GM12864 (cell line): ENCODE measurements at regions not wholly inside any gene's neighbourhood (a gene's known extent, or its start where the extent isn't known, plus 50 kb on each side); places are given as distances from the start of the nearest gene placed in this dataset.

Source experiments
- DNase-seq: peaks from one replicate; pipeline ENCODE4 v3.0.0-alpha.2; 2011; ENCODE audit warnings: low read depth
- H3K4me3 ChIP-seq: 2 replicates; pipeline ENCODE4 v1.5.1; 2011; ENCODE audit warnings: mild to moderate bottlenecking, low read depth, low read length, control low read depth
- CTCF ChIP-seq: IDR thresholded peaks from 2 replicates; pipeline ENCODE4 v1.5.1; 2011; ENCODE audit warnings: low read depth, mild to moderate bottlenecking, moderate library complexity, low read length, control low read depth, inconsistent platforms; ENCODE audit errors: missing control alignments

GRCh38 chr2:149727927-149728326 is 140.4 kb upstream of the MMADHC start:
- H3K4me3 ChIP-seq, result no peak overlapping the region
- no peak for DNase-seq
- no peak for TF ChIP-seq CTCF

- TF ChIP-seq CTCF, result no peak
- no peak overlapping the region for H3K4me3 ChIP-seq
- no peak for DNase-seq
Measured at GRCh38 chr2:149725234-149725633, 137.7 kb upstream of the MMADHC start.

GRCh38 chr2:149724091-149724490 is 136.5 kb upstream of the MMADHC start:
- TF ChIP-seq CTCF, result no peak
- DNase-seq, result no peak
- no peak overlapping the region for H3K4me3 ChIP-seq

GRCh38 chr2:149720615-149721014 is 133.0 kb upstream of the MMADHC start:
- H3K4me3 ChIP-seq, result no peak overlapping the region
- no peak for DNase-seq
- no peak for TF ChIP-seq CTCF

- no peak overlapping the region for H3K4me3 ChIP-seq
- no peak for DNase-seq
- TF ChIP-seq CTCF, result no peak
Measured at GRCh38 chr2:149719695-149720094, 132.1 kb upstream of the MMADHC start.

- DNase-seq, result no peak
- no peak overlapping the region for H3K4me3 ChIP-seq
- no peak for TF ChIP-seq CTCF
Measured at GRCh38 chr2:149716687-149717086, 129.1 kb upstream of the MMADHC start.

GRCh38 chr2:149715894-149716293 is 128.3 kb upstream of the MMADHC start:
- TF ChIP-seq CTCF, result no peak
- no peak overlapping the region for H3K4me3 ChIP-seq

More at GRCh38 chr2:149715894-149716293, 128.3 kb upstream of the MMADHC start:
- DNase-seq, result no peak
